HCT116 (cell line): ENCODE measurements at regions not wholly inside any gene's neighbourhood (a gene's known extent, or its start where the extent isn't known, plus 50 kb on each side); places are given as distances from the start of the nearest gene placed in this dataset.

ENCODE experiments used
- ATAC-seq: fragments of 200-7000 bp; cut with Tn5 transposase; 2 replicates; pipeline ENCODE4 v1.9.1; 2020; ENCODE audit warnings: mild to moderate bottlenecking, moderate library complexity
- BruUV-seq: library from RNA; stranded (reverse); fragments of 400-500 nt; replicated peaks from 2 replicates; lab custom pipeline; 2021; lab: Mats Ljungman, UMichigan
- CTCF ChIA-PET: fragments of 300-600 bp; sonication (Branson Sonifier 250); formaldehyde crosslinking; loops from one replicate; lab custom pipeline; 2021; ENCODE audit warnings: antibody characterized with exemption; lab: Charles Lee
- POLR2A ChIA-PET: fragments of 300-600, 350-600 bp; sonication (Branson Sonifier 250); formaldehyde crosslinking; loops from one replicate; lab custom pipeline; 2021; ENCODE audit warnings: antibody characterized with exemption; lab: Charles Lee
- RAD21 ChIA-PET, 2 experiments: fragments of 300-600 bp; sonication (Branson Sonifier 250); formaldehyde crosslinking; loops; one replicate each; lab custom pipeline; 2023; ENCODE audit warnings: low total read pairs in 2 of 2; ENCODE audit not compliant: uncharacterized antibody in 2 of 2, unreplicated experiment in 2 of 2, low non-redundant PET in 1 of 2; lab: Charles Lee
- DNase-seq: peaks from one replicate; pipeline ENCODE4 v3.0.0-alpha.2; 2010; ENCODE audit warnings: low read depth, low spot score
- H2AFZ ChIP-seq: fragments of 200-600 bp; shearing (Covaris generic), sonication (generic); 2 replicates; pipeline ENCODE4 v1.6.1; 2017; ENCODE audit warnings: low read depth, mixed run types, mixed read lengths, antibody characterized with exemption, low read length; ENCODE audit not compliant: poor library complexity, severe bottlenecking
- H3K27ac ChIP-seq: 2 replicates; pipeline ENCODE4 v1.5.1; 2012; ENCODE audit warnings: low read depth, low read length
- H3K27me3 ChIP-seq: fragments of 200-600 bp; sonication (generic); 2 replicates; pipeline ENCODE4 v1.6.1; 2016; ENCODE audit warnings: mixed run types, low read length, mixed read lengths; ENCODE audit not compliant: insufficient read depth
- H3K36me3 ChIP-seq, 2 experiments: fragments of 200-500 bp in 1 of 2; fragments of 200-600 bp in 1 of 2; sonication (Bioruptor generic) in 1 of 2; sonication (generic) in 1 of 2; 2 replicates each; pipeline versions ENCODE4 v1.5.1 to v1.6.1; 2014 to 2016; ENCODE audit warnings: low read length in 2 of 2, inconsistent platforms in 1 of 2, mixed read lengths in 1 of 2, mixed run types in 1 of 2; ENCODE audit not compliant: insufficient read depth in 2 of 2, control insufficient read depth in 1 of 2
- H3K4me1 ChIP-seq, 2 experiments: fragments of 200-600 bp in 1 of 2; sonication (generic) in 1 of 2; 2 replicates each; pipeline versions ENCODE4 v1.5.1 to v1.6.1; 2012 to 2017; ENCODE audit warnings: low read length in 2 of 2, inconsistent platforms in 1 of 2, mild to moderate bottlenecking in 1 of 2, mixed read lengths in 1 of 2, mixed run types in 1 of 2, moderate library complexity in 1 of 2; ENCODE audit not compliant: insufficient read depth in 2 of 2, control insufficient read depth in 1 of 2
- H3K4me2 ChIP-seq: fragments of 200-600 bp; sonication (generic); 2 replicates; pipeline ENCODE4 v1.6.1; 2017; ENCODE audit warnings: mixed run types, low read length, mixed read lengths
- H3K4me3 ChIP-seq, 2 experiments: fragments of 200-600 bp in 1 of 2; sonication (generic) in 1 of 2; replicated peaks in 1 of 2; 2 replicates each; pipeline ENCODE4 v1.5.1; 2011 to 2016; ENCODE audit warnings: low read length in 2 of 2, control low read depth in 1 of 2, low read depth in 1 of 2, mild to moderate bottlenecking in 1 of 2, mixed read lengths in 1 of 2, mixed run types in 1 of 2
- H3K79me2 ChIP-seq: fragments of 200-600 bp; sonication (generic); 2 replicates; pipeline ENCODE4 v1.6.1; 2017; ENCODE audit warnings: mild to moderate bottlenecking, mixed run types, low read length, moderate library complexity, mixed read lengths; ENCODE audit not compliant: insufficient read depth
- H3K9ac ChIP-seq: fragments of 200-600 bp; sonication (generic); 2 replicates; pipeline ENCODE4 v1.6.1; 2016; ENCODE audit warnings: low read length, mixed read lengths
- H3K9me2 ChIP-seq: fragments of 200-600 bp; sonication (generic), shearing (Covaris generic); 2 replicates; pipeline ENCODE4 v1.6.1; 2017; ENCODE audit warnings: mixed run types, mild to moderate bottlenecking, moderate library complexity; ENCODE audit not compliant: insufficient read depth
- H3K9me3 ChIP-seq, 2 experiments: fragments of 200-500 bp in 1 of 2; fragments of 200-600 bp in 1 of 2; sonication (Bioruptor generic) in 1 of 2; sonication (generic) in 1 of 2; 2 replicates each; pipeline ENCODE4 v1.6.1; 2014 to 2017; ENCODE audit warnings: low read length in 2 of 2, mixed read lengths in 2 of 2, inconsistent platforms in 1 of 2, low read depth in 1 of 2, mild to moderate bottlenecking in 1 of 2, mixed run types in 1 of 2, moderate library complexity in 1 of 2; ENCODE audit not compliant: control insufficient read depth in 1 of 2, insufficient read depth in 1 of 2
- H4K20me1 ChIP-seq: fragments of 200-600 bp; sonication (generic), shearing (Covaris generic); 2 replicates; pipeline ENCODE4 v1.6.1; 2017; ENCODE audit warnings: mixed run types, mild to moderate bottlenecking, moderate library complexity; ENCODE audit not compliant: insufficient read depth
- CBX3 ChIP-seq: IDR thresholded peaks from 2 replicates; pipeline ENCODE4 v1.6.1; 2012; ENCODE audit warnings: low read depth
- EGR1 ChIP-seq: IDR thresholded peaks from 2 replicates; pipeline ENCODE4 v1.6.1; 2012; ENCODE audit warnings: low read depth
- ELF1 ChIP-seq: IDR thresholded peaks from 2 replicates; pipeline ENCODE4 v1.6.1; 2012; ENCODE audit warnings: low read depth, borderline replicate concordance
- FOSL1 ChIP-seq: IDR thresholded peaks from 2 replicates; pipeline ENCODE4 v1.6.1; 2012; ENCODE audit warnings: low read depth
- JUND ChIP-seq: IDR thresholded peaks from 2 replicates; pipeline ENCODE4 v1.6.1; 2012
- POLR2A ChIP-seq: IDR thresholded peaks from 2 replicates; pipeline ENCODE4 v1.7.0; 2011; ENCODE audit warnings: borderline replicate concordance; ENCODE audit not compliant: insufficient read depth, insufficient read length; ENCODE audit errors: extremely low read depth
- POLR2AphosphoS5 ChIP-seq: IDR thresholded peaks from 2 replicates; pipeline ENCODE4 v1.6.1; 2011; ENCODE audit warnings: mild to moderate bottlenecking, low read depth, low read length, moderate library complexity
- RAD21 ChIP-seq: IDR thresholded peaks from 2 replicates; pipeline ENCODE4 v1.6.1; 2012; ENCODE audit warnings: low read depth, mild to moderate bottlenecking
- SP1 ChIP-seq: IDR thresholded peaks from 2 replicates; pipeline ENCODE4 v1.6.1; 2012; ENCODE audit warnings: low read depth
- TCF7L2 ChIP-seq: IDR thresholded peaks from 2 replicates; pipeline ENCODE4 v1.7.0; 2011; ENCODE audit warnings: borderline replicate concordance, inconsistent platforms; ENCODE audit not compliant: insufficient read depth, insufficient read length; ENCODE audit errors: extremely low read depth
- YY1 ChIP-seq: IDR thresholded peaks from 2 replicates; pipeline ENCODE4 v1.6.1; 2011; ENCODE audit warnings: low read length, low read depth, moderate library complexity, mild to moderate bottlenecking; ENCODE audit not compliant: insufficient replicate concordance; ENCODE audit errors: extremely low read depth
- ZFX ChIP-seq: fragments of 450-650 bp; IDR thresholded peaks from 2 replicates; pipeline ENCODE4 v1.6.1; 2017
- intact Hi-C: fragments of 100-400 bp; cut with micrococcal nuclease; formaldehyde crosslinking; loops from 2 replicates; pipeline ENCODE4 v1.10.0; 2022
- TF ChIP-seq, protein P1 (sequence below): IDR thresholded peaks from 2 replicates; pipeline ENCODE4 v1.6.1; 2011; ENCODE audit warnings: mild to moderate bottlenecking, low read length, moderate library complexity; ENCODE audit not compliant: insufficient replicate concordance; ENCODE audit errors: extremely low read depth
- TF ChIP-seq, protein P2 (sequence below): IDR thresholded peaks from 2 replicates; pipeline ENCODE4 v1.6.1; 2012; ENCODE audit warnings: low read depth
- TF ChIP-seq, protein P3 (sequence below): IDR thresholded peaks from 2 replicates; pipeline ENCODE4 v1.6.1; 2012

DNA sequence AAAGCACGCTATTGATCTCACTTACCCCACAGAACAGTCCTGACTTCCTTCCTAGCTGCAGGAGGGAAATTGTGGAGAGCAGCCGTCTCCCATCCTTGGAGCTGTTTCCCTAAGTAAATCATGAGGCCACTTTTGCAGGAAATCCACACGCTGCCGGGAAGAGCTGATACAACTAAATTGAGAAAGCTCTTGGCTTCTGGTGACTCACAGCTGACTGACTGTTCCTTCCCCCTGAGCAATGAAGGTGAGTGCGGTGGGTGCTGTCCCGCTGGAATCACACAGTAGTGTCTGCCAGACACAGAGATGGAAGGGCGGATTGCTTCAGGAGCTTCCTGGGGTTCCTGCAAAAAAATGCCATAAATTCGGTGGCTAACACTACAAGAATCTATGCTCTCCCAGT is 268.9 kb downstream of the ASMT start:
- Histone ChIP-seq H3K4me3 (no peak overlapping the region), H3K4me1 (peaks cover 10 to 19% of the 10 kb centered on the region in 2 experiments), H3K36me3 (no peaks in the 10 kb centered on the region), H2AFZ (no peak overlapping the region), H3K27ac (no peak overlapping the region), H3K79me2 (no peaks in the 10 kb centered on the region), H3K27me3 (no peaks in the 10 kb centered on the region), H3K9me3 (peaks cover 0 to 3% of the 10 kb centered on the region in 2 experiments; a peak in 1 of 4 replicates), H3K9ac (no peak overlapping the region), H4K20me1 (no peaks in the 10 kb centered on the region), H3K9me2 (no peaks in the 10 kb centered on the region), H3K4me2 (no peak overlapping the region)
- ATAC-seq = no peak
- BruUV-seq = no TSS peak
- RAD21 ChIA-PET = no interaction called here
- CTCF ChIA-PET = no interaction called here
- no peak for TF ChIP-seq TCF7L2
- TF ChIP-seq YY1 = no peak
- TF ChIP-seq ELF1 = no peak
- TF ChIP-seq JUND = no peak
- TF ChIP-seq POLR2A = no peak
- no peak for TF ChIP-seq EGR1
- TF ChIP-seq SP1 = no peak
- TF ChIP-seq, protein P1, sequence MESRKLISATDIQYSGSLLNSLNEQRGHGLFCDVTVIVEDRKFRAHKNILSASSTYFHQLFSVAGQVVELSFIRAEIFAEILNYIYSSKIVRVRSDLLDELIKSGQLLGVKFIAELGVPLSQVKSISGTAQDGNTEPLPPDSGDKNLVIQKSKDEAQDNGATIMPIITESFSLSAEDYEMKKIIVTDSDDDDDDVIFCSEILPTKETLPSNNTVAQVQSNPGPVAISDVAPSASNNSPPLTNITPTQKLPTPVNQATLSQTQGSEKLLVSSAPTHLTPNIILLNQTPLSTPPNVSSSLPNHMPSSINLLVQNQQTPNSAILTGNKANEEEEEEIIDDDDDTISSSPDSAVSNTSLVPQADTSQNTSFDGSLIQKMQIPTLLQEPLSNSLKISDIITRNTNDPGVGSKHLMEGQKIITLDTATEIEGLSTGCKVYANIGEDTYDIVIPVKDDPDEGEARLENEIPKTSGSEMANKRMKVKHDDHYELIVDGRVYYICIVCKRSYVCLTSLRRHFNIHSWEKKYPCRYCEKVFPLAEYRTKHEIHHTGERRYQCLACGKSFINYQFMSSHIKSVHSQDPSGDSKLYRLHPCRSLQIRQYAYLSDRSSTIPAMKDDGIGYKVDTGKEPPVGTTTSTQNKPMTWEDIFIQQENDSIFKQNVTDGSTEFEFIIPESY = no peak
- no peak for TF ChIP-seq FOSL1
- TF ChIP-seq ZFX = no peak
- TF ChIP-seq, protein P2, sequence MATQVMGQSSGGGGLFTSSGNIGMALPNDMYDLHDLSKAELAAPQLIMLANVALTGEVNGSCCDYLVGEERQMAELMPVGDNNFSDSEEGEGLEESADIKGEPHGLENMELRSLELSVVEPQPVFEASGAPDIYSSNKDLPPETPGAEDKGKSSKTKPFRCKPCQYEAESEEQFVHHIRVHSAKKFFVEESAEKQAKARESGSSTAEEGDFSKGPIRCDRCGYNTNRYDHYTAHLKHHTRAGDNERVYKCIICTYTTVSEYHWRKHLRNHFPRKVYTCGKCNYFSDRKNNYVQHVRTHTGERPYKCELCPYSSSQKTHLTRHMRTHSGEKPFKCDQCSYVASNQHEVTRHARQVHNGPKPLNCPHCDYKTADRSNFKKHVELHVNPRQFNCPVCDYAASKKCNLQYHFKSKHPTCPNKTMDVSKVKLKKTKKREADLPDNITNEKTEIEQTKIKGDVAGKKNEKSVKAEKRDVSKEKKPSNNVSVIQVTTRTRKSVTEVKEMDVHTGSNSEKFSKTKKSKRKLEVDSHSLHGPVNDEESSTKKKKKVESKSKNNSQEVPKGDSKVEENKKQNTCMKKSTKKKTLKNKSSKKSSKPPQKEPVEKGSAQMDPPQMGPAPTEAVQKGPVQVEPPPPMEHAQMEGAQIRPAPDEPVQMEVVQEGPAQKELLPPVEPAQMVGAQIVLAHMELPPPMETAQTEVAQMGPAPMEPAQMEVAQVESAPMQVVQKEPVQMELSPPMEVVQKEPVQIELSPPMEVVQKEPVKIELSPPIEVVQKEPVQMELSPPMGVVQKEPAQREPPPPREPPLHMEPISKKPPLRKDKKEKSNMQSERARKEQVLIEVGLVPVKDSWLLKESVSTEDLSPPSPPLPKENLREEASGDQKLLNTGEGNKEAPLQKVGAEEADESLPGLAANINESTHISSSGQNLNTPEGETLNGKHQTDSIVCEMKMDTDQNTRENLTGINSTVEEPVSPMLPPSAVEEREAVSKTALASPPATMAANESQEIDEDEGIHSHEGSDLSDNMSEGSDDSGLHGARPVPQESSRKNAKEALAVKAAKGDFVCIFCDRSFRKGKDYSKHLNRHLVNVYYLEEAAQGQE = no peak
- TF ChIP-seq POLR2AphosphoS5 = no peak
- TF ChIP-seq CBX3 = no peak
- no peak for TF ChIP-seq RAD21
- TF ChIP-seq, protein P3, sequence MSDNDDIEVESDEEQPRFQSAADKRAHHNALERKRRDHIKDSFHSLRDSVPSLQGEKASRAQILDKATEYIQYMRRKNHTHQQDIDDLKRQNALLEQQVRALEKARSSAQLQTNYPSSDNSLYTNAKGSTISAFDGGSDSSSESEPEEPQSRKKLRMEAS = no peak
- intact Hi-C loops = no loop called here
- POLR2A ChIA-PET = no interaction called here
- DNase-seq = no peak
